SJSA1 (cell line): ENCODE measurements at regions not wholly inside any gene's neighbourhood (a gene's known extent, or its start where the extent isn't known, plus 50 kb on each side); places are given as distances from the start of the nearest gene placed in this dataset.
"Not testable (repeated sequence)": the region's sequence is repeated elsewhere in the genome, so short reads cannot be mapped to it uniquely, and the experiment has no call there.

ENCODE experiments used
- DNase-seq, 2 experiments: peaks; one replicate each; pipeline ENCODE4 v3.0.0-alpha.2; 2015 to 2020; ENCODE audit warnings: low spot score in 2 of 2, low read depth in 1 of 2
- H3K27ac ChIP-seq: fragments of 250-450 bp; sonication (Bioruptor Pico); 2 replicates; pipeline ENCODE4 v1.5.1; 2020; ENCODE audit warnings: mild to moderate bottlenecking, moderate library complexity
- H3K27me3 ChIP-seq: fragments of 250-450 bp; sonication (Bioruptor Pico); replicated peaks from 2 replicates; pipeline ENCODE4 v1.5.1; 2020; ENCODE audit warnings: mild to moderate bottlenecking, moderate library complexity
- H3K36me3 ChIP-seq: fragments of 250-450 bp; sonication (Bioruptor Pico); 2 replicates; pipeline ENCODE4 v1.5.1; 2020; ENCODE audit warnings: mild to moderate bottlenecking
- H3K4me1 ChIP-seq: fragments of 250-450 bp; sonication (Bioruptor Pico); replicated peaks from 2 replicates; pipeline ENCODE4 v1.6.1; 2021; ENCODE audit warnings: mild to moderate bottlenecking
- H3K4me3 ChIP-seq: fragments of 250-450 bp; sonication (Bioruptor Pico); 2 replicates; pipeline ENCODE4 v1.5.1; 2020; ENCODE audit warnings: mild to moderate bottlenecking
- H3K9me3 ChIP-seq: fragments of 250-450 bp; sonication (Bioruptor Pico); replicated peaks from 2 replicates; pipeline ENCODE4 v1.5.1; 2020; ENCODE audit warnings: mild to moderate bottlenecking

DNA sequence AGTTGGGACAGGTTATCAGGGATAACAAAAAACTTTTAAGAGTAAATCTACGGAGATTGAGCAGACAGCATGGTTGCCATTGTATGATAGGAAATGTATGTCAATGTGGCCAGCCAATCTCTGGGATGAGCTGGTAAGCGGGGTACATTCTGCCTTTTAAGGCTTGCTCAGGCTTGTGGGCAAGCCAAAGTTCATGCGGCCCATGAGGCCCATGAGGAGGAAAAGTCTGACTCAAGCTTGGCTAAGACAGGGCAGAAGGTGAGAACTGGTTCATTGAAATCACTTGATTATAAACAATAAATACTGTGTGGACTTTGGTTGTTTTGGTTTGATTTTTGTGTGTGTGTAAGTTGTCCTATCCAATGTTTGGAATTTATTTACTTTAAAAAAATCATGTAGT lies 997.1 kb downstream of the DNAH5 start:
- H3K9me3 ChIP-seq = no peaks in the 10 kb centered on the region
- H3K4me3 ChIP-seq = no peak overlapping the region
- no peaks in the 10 kb centered on the region for H3K4me1 ChIP-seq
- no peaks in the 10 kb centered on the region for H3K36me3 ChIP-seq
- H3K27ac ChIP-seq = no peak overlapping the region
- DNase-seq = no peak
- H3K27me3 ChIP-seq = no peaks in the 10 kb centered on the region

DNA sequence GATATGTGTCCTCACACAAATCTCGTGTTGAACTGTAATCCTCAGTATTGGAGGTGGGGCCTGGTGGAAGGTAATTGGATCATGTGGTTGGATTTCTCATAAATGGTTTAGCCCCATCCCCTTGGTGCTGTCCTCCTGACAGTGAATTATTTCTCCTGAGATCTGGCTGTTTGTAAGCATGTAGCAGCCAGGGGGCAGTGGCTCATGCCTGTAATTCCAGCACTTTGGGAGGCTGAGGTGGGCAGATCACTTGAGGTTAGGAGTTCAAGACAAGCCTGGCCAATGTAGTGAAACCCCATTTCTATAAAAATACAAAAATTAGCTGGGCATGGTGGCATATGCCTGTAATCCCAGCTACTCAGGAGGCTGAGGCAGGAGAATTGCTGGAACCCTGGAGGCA lies 999.0 kb downstream of the DNAH5 start:
- H3K27me3 ChIP-seq, H3K36me3 ChIP-seq, H3K4me3 ChIP-seq, H3K27ac ChIP-seq, H3K4me1 ChIP-seq, H3K9me3 ChIP-seq, DNase-seq: not testable (repeated sequence)

DNA sequence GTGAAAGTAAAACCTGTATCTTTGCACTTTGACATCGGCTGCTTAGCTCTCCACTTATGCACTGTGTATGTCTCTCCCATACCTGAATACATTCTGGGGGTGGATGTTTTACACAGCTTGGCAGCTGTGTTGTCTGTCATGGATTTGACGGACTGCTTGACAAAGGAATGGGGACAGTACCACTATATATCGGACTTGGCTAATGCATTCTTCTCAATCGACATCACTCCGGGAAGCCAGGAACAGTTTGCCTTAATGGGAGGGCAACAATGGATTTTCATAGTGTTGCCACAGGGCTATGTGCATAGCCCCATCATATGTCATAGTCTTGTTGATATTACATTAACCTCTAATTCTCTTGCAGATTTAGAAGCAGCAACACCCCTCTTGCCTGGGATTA lies 1008.3 kb downstream of the DNAH5 start:
- Histone ChIP-seq H3K4me3 (no peak overlapping the region), H3K27me3 (no peaks in the 10 kb centered on the region)

DNA sequence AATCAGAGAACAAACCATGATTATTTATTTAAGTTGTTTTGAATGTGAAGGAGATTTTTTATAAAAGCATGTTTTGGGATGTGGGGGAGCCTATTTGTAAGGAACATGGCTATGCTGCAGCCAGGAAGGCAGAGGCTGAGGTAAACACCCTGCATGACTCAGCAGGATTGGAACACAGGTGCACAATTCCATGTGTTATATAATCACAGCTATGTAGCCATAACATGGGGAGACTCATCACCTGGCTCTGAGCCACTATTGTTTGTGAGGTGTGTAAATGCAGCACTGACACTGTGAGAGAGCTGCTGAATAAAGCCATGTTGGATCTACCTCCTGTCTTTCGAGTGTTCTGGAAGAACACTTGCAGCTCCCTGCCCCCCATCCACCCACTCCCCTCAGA lies 1009.8 kb downstream of the DNAH5 start:
- Histone ChIP-seq H3K9me3 (no peaks in the 10 kb centered on the region), H3K36me3 (no peaks in the 10 kb centered on the region), H3K27me3 (no peaks in the 10 kb centered on the region), H3K4me1 (no peaks in the 10 kb centered on the region), H3K27ac (no peak overlapping the region), H3K4me3 (no peak overlapping the region)
- DNase-seq = no peak

More for the DNA sequence above, 1008.3 kb downstream of the DNAH5 start:
- Histone ChIP-seq H3K9me3 (no peaks in the 10 kb centered on the region), H3K27ac (no peak overlapping the region), H3K4me1 (no peaks in the 10 kb centered on the region), H3K36me3 (no peaks in the 10 kb centered on the region)
- DNase-seq = no peak

DNA sequence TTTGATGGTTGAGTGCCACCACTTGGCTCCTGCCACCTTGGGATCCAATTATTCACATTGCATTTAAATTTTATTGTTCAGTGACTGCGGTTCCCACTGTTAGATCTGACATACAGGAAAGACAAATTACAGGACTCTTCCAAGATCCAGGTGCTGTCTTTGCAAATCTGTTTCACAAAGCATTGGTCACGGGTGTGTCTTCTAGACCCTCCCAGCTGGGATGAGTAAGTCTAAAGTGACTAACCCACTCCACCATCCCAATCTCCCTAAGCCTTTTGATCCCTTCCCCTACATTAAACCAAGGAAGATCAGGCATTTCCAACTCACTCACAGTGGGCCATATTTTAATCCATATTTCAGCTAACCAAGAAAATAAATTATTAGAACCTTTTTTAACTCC lies 1016.3 kb upstream of the CTNND2 start:
- no peaks in the 10 kb centered on the region for H3K27me3 ChIP-seq
- no peak overlapping the region for H3K4me3 ChIP-seq
- no peaks in the 10 kb centered on the region for H3K9me3 ChIP-seq
- H3K36me3 ChIP-seq = no peaks in the 10 kb centered on the region
- no peak overlapping the region for H3K27ac ChIP-seq
- no peaks in the 10 kb centered on the region for H3K4me1 ChIP-seq
- DNase-seq = no peak

DNA sequence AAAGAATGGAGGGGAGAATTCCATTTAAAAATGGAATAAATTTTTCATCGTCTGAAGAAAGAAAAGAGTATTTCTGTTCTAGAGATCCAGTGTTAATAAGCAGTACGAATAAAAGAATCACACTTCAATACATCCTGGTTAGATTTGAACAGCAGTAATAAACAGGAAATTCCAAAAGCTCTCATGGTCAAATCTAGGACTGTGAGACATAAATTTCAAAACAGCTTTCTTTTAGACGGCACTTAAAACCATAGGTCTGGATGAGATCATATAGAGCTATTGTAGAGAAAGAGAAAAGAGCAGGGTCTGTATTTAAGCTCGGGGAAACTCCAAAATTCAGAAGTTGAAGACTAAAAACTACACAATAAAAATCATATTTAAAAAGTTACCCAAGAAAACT lies 1006.9 kb upstream of the CTNND2 start:
- no peak overlapping the region for H3K27ac ChIP-seq
- H3K9me3 ChIP-seq = no peaks in the 10 kb centered on the region
- DNase-seq = no peak
- H3K36me3 ChIP-seq = no peaks in the 10 kb centered on the region
- H3K4me1 ChIP-seq = no peaks in the 10 kb centered on the region
- H3K27me3 ChIP-seq = no peaks in the 10 kb centered on the region
- H3K4me3 ChIP-seq = no peak overlapping the region

DNA sequence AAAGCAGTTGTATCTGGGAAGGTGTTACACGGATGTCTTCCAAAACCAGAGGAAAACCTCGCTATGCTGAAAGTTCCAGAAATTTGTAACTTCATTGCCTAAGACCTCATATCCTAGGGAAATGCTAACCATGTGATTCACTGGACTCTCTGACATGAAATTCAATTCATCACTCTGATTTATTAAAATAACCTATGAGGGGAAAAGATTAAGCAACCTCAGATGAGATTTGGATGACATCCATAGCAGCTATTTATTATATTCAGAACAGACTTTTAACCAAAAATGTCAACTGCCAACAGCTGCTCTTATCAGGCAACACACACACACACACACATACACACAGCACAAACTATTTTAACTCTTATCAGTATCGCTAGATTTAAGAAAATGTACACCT lies 1006.4 kb upstream of the CTNND2 start:
- no peak for DNase-seq
- H3K27me3 ChIP-seq = no peaks in the 10 kb centered on the region
- H3K27ac ChIP-seq = no peak overlapping the region
- H3K4me3 ChIP-seq = no peak overlapping the region
- no peaks in the 10 kb centered on the region for H3K36me3 ChIP-seq
- no peaks in the 10 kb centered on the region for H3K4me1 ChIP-seq
- no peaks in the 10 kb centered on the region for H3K9me3 ChIP-seq

DNA sequence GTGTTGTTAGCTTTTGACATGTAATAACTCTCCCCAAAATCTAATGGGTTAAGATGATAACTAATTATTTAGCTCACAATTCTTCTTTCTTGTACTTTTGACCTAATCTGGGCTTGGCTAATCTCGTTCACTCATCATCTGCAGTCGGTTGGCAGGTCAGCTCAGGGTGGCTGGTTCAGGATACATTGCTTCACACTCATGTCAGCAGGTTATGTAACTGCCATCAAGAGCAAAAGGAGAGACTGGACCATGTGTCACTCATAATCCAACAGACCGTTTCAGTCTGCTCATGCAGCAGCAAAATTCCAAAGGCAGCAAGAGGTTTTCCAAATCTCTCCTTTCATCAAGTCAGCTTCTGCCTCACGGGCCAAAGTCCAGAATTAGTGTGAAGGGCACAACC lies 998.4 kb upstream of the CTNND2 start:
- H3K4me3 ChIP-seq = no peak overlapping the region
- DNase-seq = no peak
- no peaks in the 10 kb centered on the region for H3K36me3 ChIP-seq
- no peak overlapping the region for H3K27ac ChIP-seq
- H3K9me3 ChIP-seq = no peaks in the 10 kb centered on the region
- no peaks in the 10 kb centered on the region for H3K4me1 ChIP-seq
- no peaks in the 10 kb centered on the region for H3K27me3 ChIP-seq

DNA sequence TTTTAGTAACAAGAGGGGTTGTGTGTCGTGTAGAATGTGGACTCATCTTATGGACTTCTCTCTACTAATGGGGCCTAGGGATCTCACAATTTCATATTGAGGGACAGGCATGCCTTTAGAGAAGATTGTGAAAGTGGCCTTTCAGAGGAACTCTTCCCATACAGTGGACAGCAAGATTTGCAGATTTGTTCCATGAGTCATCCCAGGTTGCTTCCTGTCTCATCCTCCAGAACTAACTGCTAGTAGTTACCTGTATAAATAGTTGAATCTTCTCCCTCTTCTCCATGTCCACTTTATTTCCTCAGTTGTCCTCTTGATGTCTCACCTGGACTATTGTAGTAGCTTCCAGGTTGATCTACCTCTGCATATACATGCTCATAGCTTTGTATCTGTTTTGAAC lies 997.5 kb upstream of the CTNND2 start:
- Histone ChIP-seq H3K4me1 (no peaks in the 10 kb centered on the region), H3K27ac (no peak overlapping the region), H3K9me3 (no peaks in the 10 kb centered on the region), H3K27me3 (no peaks in the 10 kb centered on the region), H3K4me3 (no peak overlapping the region), H3K36me3 (no peaks in the 10 kb centered on the region)
- no peak for DNase-seq

DNA sequence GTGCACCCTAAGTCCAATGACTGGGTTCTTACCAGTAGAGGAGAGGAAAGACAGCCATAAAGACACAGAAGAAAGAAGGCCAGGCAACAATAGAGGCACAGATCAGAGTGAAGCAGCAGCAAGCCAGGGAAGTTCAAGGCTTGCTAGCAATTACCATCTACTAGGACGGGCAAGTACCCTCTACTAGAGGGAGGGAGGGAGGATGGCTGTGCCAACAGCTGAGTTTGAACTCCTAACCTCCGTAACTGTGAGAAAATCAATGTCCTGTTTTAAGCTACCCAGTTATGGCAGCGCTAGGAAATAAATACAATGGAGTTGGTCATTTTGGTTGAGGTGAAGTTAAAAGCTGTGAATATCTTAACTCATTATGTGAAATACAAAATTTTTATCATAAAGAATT lies 991.8 kb upstream of the CTNND2 start:
- H3K4me3 ChIP-seq = no peak overlapping the region
- DNase-seq = no peak
- H3K27ac ChIP-seq = no peak overlapping the region
- H3K4me1 ChIP-seq = no peaks in the 10 kb centered on the region
- H3K9me3 ChIP-seq = no peaks in the 10 kb centered on the region
- no peaks in the 10 kb centered on the region for H3K27me3 ChIP-seq
- H3K36me3 ChIP-seq = no peaks in the 10 kb centered on the region

DNA sequence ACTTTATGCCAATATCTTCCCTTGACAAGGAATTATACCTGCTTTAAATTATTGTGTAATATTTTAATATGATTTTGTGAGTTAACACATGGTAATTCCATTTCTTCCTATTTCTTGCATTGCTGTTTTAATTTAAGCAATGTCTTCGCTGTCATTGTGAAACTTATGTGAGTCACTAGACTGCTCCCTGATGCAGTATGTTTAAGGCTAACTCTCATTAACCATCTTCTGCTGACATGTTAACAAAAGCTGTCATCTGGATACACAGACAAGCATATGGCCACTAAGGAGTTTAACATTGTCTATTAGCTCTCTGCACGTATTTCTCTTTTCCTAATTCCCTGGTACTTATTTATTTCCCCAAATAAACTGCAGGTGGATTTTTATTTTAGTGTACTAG lies 980.8 kb upstream of the CTNND2 start:
- no peaks in the 10 kb centered on the region for H3K4me1 ChIP-seq
- no peak for DNase-seq
- no peak overlapping the region for H3K4me3 ChIP-seq
- no peak overlapping the region for H3K27ac ChIP-seq
- no peaks in the 10 kb centered on the region for H3K9me3 ChIP-seq
- H3K27me3 ChIP-seq = no peaks in the 10 kb centered on the region
- no peaks in the 10 kb centered on the region for H3K36me3 ChIP-seq

DNA sequence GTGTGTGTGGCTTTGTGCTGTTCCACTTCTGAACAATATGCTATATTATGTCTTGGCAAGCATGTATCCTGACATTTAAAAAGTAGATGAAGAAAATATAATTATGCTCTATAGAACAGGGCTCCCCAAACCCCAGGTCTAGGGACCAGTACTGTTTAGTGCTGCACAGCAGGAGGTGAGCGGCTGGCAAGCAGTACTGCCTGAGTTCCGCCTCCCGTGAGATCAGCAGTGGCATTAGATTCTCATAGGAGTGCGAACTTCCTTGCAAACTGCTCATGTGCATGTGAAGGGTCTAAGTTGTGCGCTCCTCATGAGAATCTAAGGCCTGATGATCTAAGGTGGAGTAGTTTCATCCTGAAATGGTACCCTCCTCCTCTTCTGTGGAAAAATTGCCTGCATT lies 979.1 kb upstream of the CTNND2 start:
- no peak for DNase-seq
- Histone ChIP-seq H3K27me3 (no peaks in the 10 kb centered on the region), H3K4me1 (no peaks in the 10 kb centered on the region), H3K4me3 (no peak overlapping the region), H3K36me3 (no peaks in the 10 kb centered on the region), H3K27ac (no peak overlapping the region), H3K9me3 (no peaks in the 10 kb centered on the region)

DNA sequence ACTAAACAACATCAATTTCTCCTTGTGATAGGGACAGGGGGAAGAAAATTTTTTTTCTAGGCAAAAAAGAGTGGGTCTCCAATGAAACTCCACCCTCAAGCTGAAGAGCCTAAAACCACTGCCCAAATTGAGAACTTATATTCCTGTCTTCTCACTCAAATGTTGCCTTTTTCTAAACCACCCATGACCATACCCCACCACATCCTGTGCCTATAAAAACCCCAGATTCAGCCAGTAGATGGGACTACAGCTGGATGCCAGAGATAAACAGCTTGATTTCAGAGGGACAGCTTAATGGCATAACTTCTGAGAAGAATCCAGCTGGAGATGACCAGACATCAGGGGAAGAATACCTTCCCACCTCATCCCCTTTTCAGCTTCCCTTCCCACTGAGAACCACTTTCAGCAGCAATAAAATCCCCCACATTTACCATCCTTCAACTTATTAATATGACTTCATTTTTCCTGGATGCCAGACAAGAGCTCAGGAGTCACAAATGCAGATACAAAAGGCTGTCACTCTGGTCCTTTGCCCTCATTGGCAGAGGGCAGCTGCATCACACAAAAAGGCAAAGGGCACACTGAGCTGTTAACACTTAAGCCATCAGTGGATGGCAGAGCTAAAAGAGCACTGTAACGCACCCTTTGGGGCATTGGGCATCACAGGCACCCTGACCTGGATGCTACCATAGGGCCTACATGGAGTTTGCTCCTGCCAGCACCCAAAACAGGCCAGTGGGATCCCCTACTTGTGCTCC lies 972.5 kb upstream of the CTNND2 start:
- no peak for DNase-seq
- Histone ChIP-seq H3K27me3 (no peaks in the 10 kb centered on the region), H3K4me1 (no peaks in the 10 kb centered on the region), H3K27ac (no peak overlapping the region), H3K36me3 (no peaks in the 10 kb centered on the region), H3K4me3 (no peak overlapping the region), H3K9me3 (no peaks in the 10 kb centered on the region)

DNA sequence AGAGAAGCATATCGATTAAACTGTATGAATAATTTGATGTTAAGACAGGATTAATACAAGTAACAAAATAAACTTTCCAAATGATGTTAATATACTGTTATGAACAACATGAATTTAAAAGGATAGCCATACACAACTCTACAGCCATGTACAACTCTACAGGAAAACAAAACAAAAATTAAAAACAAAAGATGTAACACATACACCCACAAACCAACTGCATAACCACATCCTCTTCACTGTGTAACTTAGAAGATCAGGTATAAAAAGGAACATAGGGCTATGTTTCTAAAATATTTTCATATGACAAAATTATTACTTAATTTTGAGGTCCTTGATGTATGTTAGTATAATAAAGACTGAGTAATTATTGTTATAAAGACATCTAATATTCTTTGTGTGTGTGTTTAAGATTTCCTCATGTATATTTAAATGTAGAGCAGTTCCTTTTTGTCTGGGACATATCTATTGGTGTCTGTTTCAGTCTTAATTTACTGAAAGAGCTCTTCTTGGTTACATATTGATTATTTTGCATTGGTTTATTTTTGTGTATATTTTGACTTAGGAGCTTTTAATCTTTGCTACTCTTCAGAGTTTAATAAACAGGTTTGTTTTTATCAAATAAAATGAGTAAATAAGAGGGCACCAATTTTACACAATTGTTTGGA lies 966.8 kb upstream of the CTNND2 start:
- Histone ChIP-seq H3K27me3 (no peaks in the 10 kb centered on the region), H3K4me3 (no peak overlapping the region), H3K36me3 (no peaks in the 10 kb centered on the region), H3K9me3 (no peaks in the 10 kb centered on the region), H3K4me1 (no peaks in the 10 kb centered on the region), H3K27ac (no peak overlapping the region)
- no peak for DNase-seq

DNA sequence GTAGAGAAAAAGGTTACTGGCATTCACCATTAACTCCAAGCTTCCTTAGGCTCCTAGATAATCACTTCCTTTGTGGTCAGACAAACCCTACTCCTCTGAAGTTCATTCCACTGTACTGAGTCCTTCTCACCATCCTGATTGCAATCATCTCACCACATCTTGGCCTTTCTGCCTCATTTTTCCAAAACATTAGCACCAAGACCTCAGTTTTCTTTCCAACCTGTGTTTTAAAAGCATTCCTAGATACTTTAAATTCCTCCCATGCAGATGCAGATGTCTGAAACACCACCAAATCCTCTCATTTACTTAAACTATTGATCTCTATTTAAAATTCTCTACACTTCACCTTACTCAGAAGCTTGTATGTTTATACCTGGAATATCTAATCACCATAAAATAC lies 961.3 kb upstream of the CTNND2 start:
- DNase-seq = no peak

More for the DNA sequence above, 961.3 kb upstream of the CTNND2 start:
- Histone ChIP-seq H3K27me3 (no peaks in the 10 kb centered on the region), H3K27ac (no peak overlapping the region), H3K4me3 (no peak overlapping the region), H3K9me3 (no peaks in the 10 kb centered on the region), H3K4me1 (no peaks in the 10 kb centered on the region), H3K36me3 (no peaks in the 10 kb centered on the region)
